ENCODE measurements at regions not wholly inside any gene's neighbourhood (a gene's known extent, or its start where the extent isn't known, plus 50 kb on each side); places are given as distances from the start of the nearest gene placed in this dataset.

GRCh38 chr10:83915801-83916200 is 223.5 kb upstream of the GHITM start:
- no peak for DNase-seq

GRCh38 chr10:83917537-83918506 is 221.5 kb upstream of the GHITM start:
- DNase-seq, result no peak

GRCh38 chr10:83919187-83919586 is 220.1 kb upstream of the GHITM start:
- DNase-seq, result no peak

- DNase-seq, result no peak
Measured at GRCh38 chr10:83921984-83922860, 217.1 kb upstream of the GHITM start.

- DNase-seq, result no peak
Measured at GRCh38 chr10:83925133-83925532, 214.2 kb upstream of the GHITM start.

GRCh38 chr10:83926606-83927005 is 212.7 kb upstream of the GHITM start:
- DNase-seq, result no peak

GRCh38 chr10:83927166-83927565 is 212.1 kb upstream of the GHITM start:
- DNase-seq, result no peak

GRCh38 chr10:83929399-83929798 is 209.9 kb upstream of the GHITM start:
- DNase-seq, result no peak

- no peak for DNase-seq
Measured at GRCh38 chr10:83931669-83932068, 207.6 kb upstream of the GHITM start.

- DNase-seq, result no peak
Measured at GRCh38 chr10:83932245-83932644, 207.1 kb upstream of the GHITM start.

GRCh38 chr10:83934062-83934461 is 205.2 kb upstream of the GHITM start:
- no peak for DNase-seq

GRCh38 chr10:83934641-83935338 is 204.5 kb upstream of the GHITM start:
- DNase-seq, result no peak

GRCh38 chr10:83935339-83935736 is 204.0 kb upstream of the GHITM start:
- no peak for DNase-seq

GRCh38 chr10:83935911-83936310 is 203.4 kb upstream of the GHITM start:
- no peak for DNase-seq

- no peak for DNase-seq
Measured at GRCh38 chr10:83937161-83937560, 202.1 kb upstream of the GHITM start.

GRCh38 chr10:83937826-83938225 is 201.5 kb upstream of the GHITM start:
- DNase-seq, result no peak

- no peak for DNase-seq
Measured at GRCh38 chr10:83941189-83941588, 198.1 kb upstream of the GHITM start.

GRCh38 chr10:83942410-83942809 is 196.9 kb upstream of the GHITM start:
- DNase-seq, result no peak

- no peak for DNase-seq
Measured at GRCh38 chr10:83943049-83943448, 196.3 kb upstream of the GHITM start.

- no peak for DNase-seq
Measured at GRCh38 chr10:83943920-83944319, 195.4 kb upstream of the GHITM start.

- DNase-seq, result no peak
Measured at GRCh38 chr10:83945982-83946718, 193.2 kb upstream of the GHITM start.

- no peak for DNase-seq
Measured at GRCh38 chr10:83952314-83952713, 187.0 kb upstream of the GHITM start.
